Astrocyte (in vitro differentiated cells and primary cell): ENCODE measurements at regions not wholly inside any gene's neighbourhood (a gene's known extent, or its start where the extent isn't known, plus 50 kb on each side); places are given as distances from the start of the nearest gene placed in this dataset.

ENCODE experiments used
- DNase-seq: peaks from one replicate; pipeline ENCODE4 v3.0.0-alpha.2; 2010; ENCODE audit warnings: low read depth
- FAIRE-seq: peaks from 2 replicates; lab custom pipeline; 2011; peaks lifted over from hg19 to GRCh38; lab: Jason Lieb, UNC
- H2AFZ ChIP-seq: 2 replicates; pipeline ENCODE4 v1.6.0; 2012; ENCODE audit warnings: low read depth, low read length, inconsistent platforms
- H3K27ac ChIP-seq: 2 replicates; pipeline ENCODE4 v1.5.1; 2011; ENCODE audit warnings: low read depth, low read length, inconsistent platforms
- H3K27me3 ChIP-seq: 2 replicates; pipeline ENCODE4 v1.6.0; 2011; ENCODE audit warnings: low read length, inconsistent platforms; ENCODE audit not compliant: insufficient read depth
- H3K36me3 ChIP-seq: 2 replicates; pipeline ENCODE4 v1.5.1; 2011; ENCODE audit warnings: low read length, inconsistent platforms; ENCODE audit not compliant: insufficient read depth
- H3K4me1 ChIP-seq: 2 replicates; pipeline ENCODE4 v1.5.1; 2011; ENCODE audit warnings: low read length, inconsistent platforms; ENCODE audit not compliant: insufficient read depth
- H3K4me2 ChIP-seq: 2 replicates; pipeline ENCODE4 v1.6.0; 2012; ENCODE audit warnings: low read length, inconsistent platforms
- H3K4me3 ChIP-seq: 2 replicates; pipeline ENCODE4 v1.5.1; 2011; ENCODE audit warnings: low read depth, mild to moderate bottlenecking, low read length, inconsistent platforms; ENCODE audit not compliant: insufficient read depth
- H3K79me2 ChIP-seq: 2 replicates; pipeline ENCODE4 v1.6.0; 2012; ENCODE audit warnings: mild to moderate bottlenecking, low read length, inconsistent platforms; ENCODE audit not compliant: insufficient read depth
- H3K9ac ChIP-seq: 2 replicates; pipeline ENCODE4 v1.6.0; 2012; ENCODE audit warnings: mild to moderate bottlenecking, low read length, inconsistent platforms
- H3K9me3 ChIP-seq: 2 replicates; pipeline ENCODE4 v1.5.1; 2012; ENCODE audit warnings: low read depth, mild to moderate bottlenecking, low read length, inconsistent platforms; ENCODE audit not compliant: insufficient read depth
- H4K20me1 ChIP-seq: 2 replicates; pipeline ENCODE4 v1.6.0; 2012; ENCODE audit warnings: low read length, inconsistent platforms; ENCODE audit not compliant: insufficient read depth
- H3K27ac Mint-ChIP-seq: one replicate; pipeline ENCODE4 v1.8.0; 2021; ENCODE audit warnings: mild to moderate bottlenecking, mixed read lengths; ENCODE audit not compliant: unreplicated experiment
- H3K27me3 Mint-ChIP-seq: one replicate; pipeline ENCODE4 v1.8.0; 2021; ENCODE audit warnings: low read depth, mixed read lengths; ENCODE audit not compliant: unreplicated experiment
- H3K36me3 Mint-ChIP-seq: one replicate; pipeline ENCODE4 v1.8.0; 2021; ENCODE audit warnings: low read depth, mixed read lengths; ENCODE audit not compliant: unreplicated experiment
- H3K4me1 Mint-ChIP-seq: one replicate; pipeline ENCODE4 v1.8.0; 2021; ENCODE audit warnings: low read depth, mixed read lengths; ENCODE audit not compliant: unreplicated experiment
- H3K4me3 Mint-ChIP-seq: one replicate; pipeline ENCODE4 v1.8.0; 2021; ENCODE audit warnings: mild to moderate bottlenecking, moderate library complexity, mixed read lengths; ENCODE audit not compliant: unreplicated experiment
- H3K9me3 Mint-ChIP-seq: one replicate; pipeline ENCODE4 v1.8.0; 2021; ENCODE audit warnings: mild to moderate bottlenecking, mixed read lengths; ENCODE audit not compliant: unreplicated experiment
- EZH2 ChIP-seq: IDR thresholded peaks from 2 replicates; pipeline ENCODE4 v1.6.1; 2012; ENCODE audit warnings: mild to moderate bottlenecking, low read length, inconsistent platforms; ENCODE audit not compliant: insufficient read depth
- TF ChIP-seq, protein P1 (sequence below): IDR thresholded peaks from 2 replicates; pipeline ENCODE4 v1.5.1; 2011; ENCODE audit warnings: low read depth, mild to moderate bottlenecking, inconsistent platforms, low read length, moderate library complexity; ENCODE audit not compliant: insufficient read depth

DNA sequence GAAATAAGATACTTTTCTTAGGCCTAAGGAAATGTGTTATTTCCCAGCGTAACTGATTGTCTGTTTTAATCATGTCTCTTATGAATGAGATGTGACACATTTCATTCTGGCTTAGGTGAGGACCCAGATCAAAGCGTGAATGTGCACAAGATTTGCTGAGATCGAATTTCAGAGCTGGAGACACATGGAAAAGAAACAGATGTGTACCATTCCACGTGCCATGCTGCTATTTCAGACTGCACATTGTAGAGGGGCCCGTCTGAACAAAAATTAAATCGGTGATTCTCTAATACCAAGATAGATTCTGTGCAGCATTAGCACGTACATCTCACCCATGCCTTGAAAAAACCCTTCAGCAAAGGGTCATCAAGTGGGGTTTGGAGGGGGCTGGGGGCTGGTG lies 290.4 kb downstream of the AACS start:
- H3K36me3 Mint-ChIP-seq = no peaks in the 10 kb centered on the region
- no peaks in the 10 kb centered on the region for H3K9me3 ChIP-seq
- no peaks in the 10 kb centered on the region for H3K79me2 ChIP-seq
- no peak overlapping the region for H3K4me3 ChIP-seq
- H4K20me1 ChIP-seq = no peaks in the 10 kb centered on the region
- no peak overlapping the region for H2AFZ ChIP-seq
- FAIRE-seq (no peak), DNase-seq (no peak)
- no peak overlapping the region for H3K4me3 Mint-ChIP-seq
- no peak overlapping the region for H3K9ac ChIP-seq
- no peaks in the 10 kb centered on the region for H3K27me3 ChIP-seq
- no peak overlapping the region for H3K27ac ChIP-seq
- no peaks in the 10 kb centered on the region for H3K27me3 Mint-ChIP-seq
- H3K4me1 Mint-ChIP-seq = no peaks in the 10 kb centered on the region
- no peak overlapping the region for H3K4me2 ChIP-seq
- no peaks in the 10 kb centered on the region for H3K36me3 ChIP-seq
- no peaks in the 10 kb centered on the region for H3K9me3 Mint-ChIP-seq
- no peak overlapping the region for H3K27ac Mint-ChIP-seq
- TF ChIP-seq EZH2 = no peak
- TF ChIP-seq, protein P1, sequence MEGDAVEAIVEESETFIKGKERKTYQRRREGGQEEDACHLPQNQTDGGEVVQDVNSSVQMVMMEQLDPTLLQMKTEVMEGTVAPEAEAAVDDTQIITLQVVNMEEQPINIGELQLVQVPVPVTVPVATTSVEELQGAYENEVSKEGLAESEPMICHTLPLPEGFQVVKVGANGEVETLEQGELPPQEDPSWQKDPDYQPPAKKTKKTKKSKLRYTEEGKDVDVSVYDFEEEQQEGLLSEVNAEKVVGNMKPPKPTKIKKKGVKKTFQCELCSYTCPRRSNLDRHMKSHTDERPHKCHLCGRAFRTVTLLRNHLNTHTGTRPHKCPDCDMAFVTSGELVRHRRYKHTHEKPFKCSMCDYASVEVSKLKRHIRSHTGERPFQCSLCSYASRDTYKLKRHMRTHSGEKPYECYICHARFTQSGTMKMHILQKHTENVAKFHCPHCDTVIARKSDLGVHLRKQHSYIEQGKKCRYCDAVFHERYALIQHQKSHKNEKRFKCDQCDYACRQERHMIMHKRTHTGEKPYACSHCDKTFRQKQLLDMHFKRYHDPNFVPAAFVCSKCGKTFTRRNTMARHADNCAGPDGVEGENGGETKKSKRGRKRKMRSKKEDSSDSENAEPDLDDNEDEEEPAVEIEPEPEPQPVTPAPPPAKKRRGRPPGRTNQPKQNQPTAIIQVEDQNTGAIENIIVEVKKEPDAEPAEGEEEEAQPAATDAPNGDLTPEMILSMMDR = no peak
- H3K4me1 ChIP-seq = no peaks in the 10 kb centered on the region

DNA sequence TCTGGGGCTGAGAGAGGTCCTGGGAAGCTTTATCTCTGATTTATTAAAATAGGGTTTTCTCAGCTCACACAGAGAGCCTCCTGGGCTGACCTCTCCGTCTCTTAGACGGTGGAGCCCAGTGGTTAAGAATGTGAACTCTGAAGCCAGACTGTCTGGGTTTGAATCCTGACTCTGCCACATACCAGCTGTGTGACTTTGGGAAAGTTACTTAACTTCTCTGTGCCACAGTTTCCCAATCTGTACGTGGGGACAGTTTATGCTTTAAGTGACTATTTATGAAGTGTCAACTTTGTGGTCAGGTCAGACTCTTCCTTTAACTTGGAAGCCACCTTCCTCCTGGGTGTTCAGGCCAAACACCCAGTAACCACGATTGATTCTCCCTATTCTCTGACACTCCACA lies 290.9 kb downstream of the AACS start:
- Histone ChIP-seq H3K4me3 (no peak overlapping the region), H3K9ac (no peak overlapping the region), H2AFZ (no peak overlapping the region), H3K79me2 (no peaks in the 10 kb centered on the region), H3K9me3 (no peaks in the 10 kb centered on the region), H3K27ac (no peak overlapping the region), H3K4me2 (no peak overlapping the region), H3K4me1 (no peaks in the 10 kb centered on the region), H3K36me3 (no peaks in the 10 kb centered on the region), H3K27me3 (no peaks in the 10 kb centered on the region), H4K20me1 (no peaks in the 10 kb centered on the region)
- TF ChIP-seq, protein P1 = no peak
- TF ChIP-seq EZH2 = no peak
- Mint-ChIP-seq H3K36me3 (no peaks in the 10 kb centered on the region), H3K4me3 (no peak overlapping the region), H3K27me3 (no peaks in the 10 kb centered on the region), H3K4me1 (no peaks in the 10 kb centered on the region), H3K27ac (no peak overlapping the region), H3K9me3 (no peaks in the 10 kb centered on the region)
- DNase-seq (no peak), FAIRE-seq (no peak)

DNA sequence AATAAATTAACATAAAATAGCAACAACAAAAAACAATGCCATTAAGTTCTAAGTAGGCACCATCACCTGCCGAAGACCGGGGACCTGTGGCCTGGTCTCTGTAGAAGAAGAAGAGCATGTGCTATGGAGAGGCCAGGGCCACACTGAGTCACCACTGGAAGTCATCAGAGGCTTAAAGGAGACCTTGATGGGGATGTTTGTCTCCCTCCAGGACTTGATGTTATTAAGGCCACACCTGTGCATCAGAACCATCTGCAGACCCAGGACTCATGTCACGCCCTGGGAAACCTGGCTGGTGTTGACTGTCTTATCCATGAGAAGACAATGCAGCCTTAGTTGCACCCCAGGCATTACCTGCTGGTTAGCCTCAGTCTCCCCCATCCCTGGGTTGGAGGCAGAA lies 292.3 kb downstream of the AACS start:
- no peak overlapping the region for H3K27ac ChIP-seq
- H3K27me3 ChIP-seq = no peaks in the 10 kb centered on the region
- DNase-seq (no peak), FAIRE-seq (no peak)
- Mint-ChIP-seq H3K36me3 (no peaks in the 10 kb centered on the region), H3K4me3 (no peak overlapping the region), H3K9me3 (no peaks in the 10 kb centered on the region), H3K27me3 (peaks cover 3% of the 10 kb centered on the region), H3K4me1 (no peaks in the 10 kb centered on the region), H3K27ac (no peak overlapping the region)
- H3K36me3 ChIP-seq = no peaks in the 10 kb centered on the region
- no peak overlapping the region for H3K4me2 ChIP-seq
- H3K9me3 ChIP-seq = no peaks in the 10 kb centered on the region
- no peak overlapping the region for H3K9ac ChIP-seq
- no peak overlapping the region for H3K4me3 ChIP-seq
- no peak overlapping the region for H2AFZ ChIP-seq
- TF ChIP-seq, protein P1 = no peak
- TF ChIP-seq EZH2 = no peak
- no peaks in the 10 kb centered on the region for H4K20me1 ChIP-seq
- H3K4me1 ChIP-seq = no peaks in the 10 kb centered on the region
- no peaks in the 10 kb centered on the region for H3K79me2 ChIP-seq
